Trophoblast cell (in vitro differentiated cells and primary cell): ENCODE measurements at regions not wholly inside any gene's neighbourhood (a gene's known extent, or its start where the extent isn't known, plus 50 kb on each side); places are given as distances from the start of the nearest gene placed in this dataset.

Experiments
- DNase-seq, 2 donors: peaks; one replicate each; pipeline ENCODE4 v3.0.0-alpha.2; 2016
- H2AFZ ChIP-seq: 2 replicates; pipeline ENCODE4 v1.6.1; 2013; ENCODE audit warnings: low read length, moderate library complexity, mild to moderate bottlenecking; ENCODE audit not compliant: insufficient read depth, poor library complexity
- H2AK5ac ChIP-seq: 2 replicates; pipeline ENCODE4 v1.6.1; 2013; ENCODE audit warnings: mild to moderate bottlenecking, low read length
- H2BK120ac ChIP-seq: 2 replicates; pipeline ENCODE4 v1.6.1; 2013; ENCODE audit warnings: low read length, mild to moderate bottlenecking, moderate library complexity; ENCODE audit not compliant: insufficient read depth, poor library complexity
- H2BK12ac ChIP-seq: 2 replicates; pipeline ENCODE4 v1.6.1; 2013; ENCODE audit warnings: mild to moderate bottlenecking, low read length, moderate library complexity
- H2BK5ac ChIP-seq: 2 replicates; pipeline ENCODE4 v1.6.1; 2013; ENCODE audit warnings: low read length, low read depth, moderate library complexity, mild to moderate bottlenecking; ENCODE audit not compliant: poor library complexity
- H3K14ac ChIP-seq: 2 replicates; pipeline ENCODE4 v1.6.1; 2013; ENCODE audit warnings: mild to moderate bottlenecking, low read length
- H3K18ac ChIP-seq: 2 replicates; pipeline ENCODE4 v1.6.1; 2013; ENCODE audit warnings: mild to moderate bottlenecking, low read length
- H3K23ac ChIP-seq: 2 replicates; pipeline ENCODE4 v1.6.1; 2013; ENCODE audit warnings: low read length
- H3K27ac ChIP-seq: 2 replicates; pipeline ENCODE4 v1.5.1; 2013; ENCODE audit warnings: low read depth, mild to moderate bottlenecking, inconsistent platforms, low read length, moderate library complexity
- H3K27me3 ChIP-seq: 2 replicates; pipeline ENCODE4 v1.6.1; 2013; ENCODE audit warnings: inconsistent platforms, mild to moderate bottlenecking, low read length, moderate library complexity; ENCODE audit not compliant: insufficient read depth
- H3K36me3 ChIP-seq, 2 experiments: 1 replicate in 1 of 2; 2 replicates in 1 of 2; pipeline ENCODE4 v1.6.1; 2013; ENCODE audit warnings: low read length in 2 of 2, mild to moderate bottlenecking in 2 of 2, moderate library complexity in 1 of 2; ENCODE audit not compliant: insufficient read depth in 2 of 2, control insufficient read depth in 1 of 2
- H3K4ac ChIP-seq: 2 replicates; pipeline ENCODE4 v1.6.1; 2013; ENCODE audit warnings: low read depth, mild to moderate bottlenecking, low read length, moderate library complexity
- H3K4me1 ChIP-seq, 2 experiments: 1 replicate in 1 of 2; 2 replicates in 1 of 2; pipeline ENCODE4 v1.6.1; 2013; ENCODE audit warnings: low read length in 2 of 2, mild to moderate bottlenecking in 2 of 2, moderate library complexity in 1 of 2; ENCODE audit not compliant: insufficient read depth in 2 of 2, control insufficient read depth in 1 of 2
- H3K4me2 ChIP-seq: 2 replicates; pipeline ENCODE4 v1.6.1; 2013; ENCODE audit warnings: inconsistent platforms, mild to moderate bottlenecking, low read length, moderate library complexity
- H3K4me3 ChIP-seq: 2 replicates; pipeline ENCODE4 v1.5.1; 2013; ENCODE audit warnings: mild to moderate bottlenecking, low read depth, low read length, inconsistent platforms
- H3K79me1 ChIP-seq: one replicate; pipeline ENCODE4 v1.6.1; 2013; ENCODE audit warnings: low read length
- H3K79me2 ChIP-seq: 2 replicates; pipeline ENCODE4 v1.6.1; 2013; ENCODE audit warnings: low read length, mild to moderate bottlenecking; ENCODE audit not compliant: control insufficient read depth, insufficient read depth, poor library complexity
- H3K9ac ChIP-seq: 2 replicates; pipeline ENCODE4 v1.6.1; 2013; ENCODE audit warnings: mild to moderate bottlenecking, low read length
- H3K9me3 ChIP-seq: 2 replicates; pipeline ENCODE4 v1.6.1; 2013; ENCODE audit warnings: low read depth, mild to moderate bottlenecking, control low read depth, inconsistent platforms, low read length; ENCODE audit not compliant: insufficient read depth
- H4K12ac ChIP-seq: 2 replicates; pipeline ENCODE4 v1.6.1; 2013; ENCODE audit warnings: low read depth, mild to moderate bottlenecking, low read length, moderate library complexity
- H4K8ac ChIP-seq: 2 replicates; pipeline ENCODE4 v1.6.1; 2013; ENCODE audit warnings: low read depth, mild to moderate bottlenecking, low read length, moderate library complexity
- H4K91ac ChIP-seq: one replicate; pipeline ENCODE4 v1.6.1; 2013; ENCODE audit warnings: low read depth, mild to moderate bottlenecking, low read length, moderate library complexity
- WGBS: extraction: QIAGEN DNeasy Blood & Tissue Kit; methylation state at CpG from one replicate; pipeline ENCODE4 v1.1.7; 2013; ENCODE audit warnings: missing lambda C conversion rate; ENCODE audit not compliant: insufficient read length, insufficient coverage; ENCODE audit errors: extremely low coverage; 5-methylcytosine and 5-hydroxymethylcytosine counted together

DNA sequence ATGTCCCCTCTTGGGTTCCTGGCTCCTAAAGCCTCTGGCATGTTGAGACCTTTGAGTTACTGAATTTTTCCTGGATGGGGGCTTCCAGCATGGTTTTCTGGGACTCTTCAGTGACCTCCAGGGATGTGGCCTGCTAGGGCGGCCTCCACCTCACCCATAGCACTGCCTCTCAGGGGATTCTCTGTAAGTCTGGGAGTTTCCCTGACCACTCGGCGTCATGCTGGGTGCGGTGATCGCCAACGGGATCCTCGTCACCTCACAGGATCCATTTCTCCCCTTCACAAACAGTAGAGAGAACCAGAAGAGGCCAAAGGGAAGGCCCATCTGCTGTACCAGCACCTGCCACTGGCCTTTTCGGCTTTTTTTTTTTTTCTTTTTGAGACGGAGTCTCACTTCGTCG lies 84.3 kb downstream of the NPTX2 start:
- Histone ChIP-seq H4K8ac (no peak overlapping the region), H3K18ac (no peak overlapping the region), H3K79me2 (no peaks in the 10 kb centered on the region), H3K4me1 (no peaks in the 10 kb centered on the region), H3K14ac (no peak overlapping the region), H3K4me3 (no peak overlapping the region), H3K27ac (no peak overlapping the region), H3K23ac (no peak overlapping the region), H3K4ac (no peak overlapping the region), H3K9ac (no peak overlapping the region), H2BK120ac (no peak overlapping the region), H3K4me2 (no peak overlapping the region), H3K9me3 (no peaks in the 10 kb centered on the region), H2AK5ac (no peak overlapping the region), H4K12ac (no peak overlapping the region), H3K79me1 (no peaks in the 10 kb centered on the region), H2BK12ac (no peak overlapping the region), H2BK5ac (no peak overlapping the region), H2AFZ (no peak overlapping the region), H3K36me3 (no peaks in the 10 kb centered on the region), H3K27me3 (no peaks in the 10 kb centered on the region), H4K91ac (no peak overlapping the region)
- no peak for DNase-seq
- WGBS, result no CpG with 5 or more reads among the region's 11 CpGs

DNA sequence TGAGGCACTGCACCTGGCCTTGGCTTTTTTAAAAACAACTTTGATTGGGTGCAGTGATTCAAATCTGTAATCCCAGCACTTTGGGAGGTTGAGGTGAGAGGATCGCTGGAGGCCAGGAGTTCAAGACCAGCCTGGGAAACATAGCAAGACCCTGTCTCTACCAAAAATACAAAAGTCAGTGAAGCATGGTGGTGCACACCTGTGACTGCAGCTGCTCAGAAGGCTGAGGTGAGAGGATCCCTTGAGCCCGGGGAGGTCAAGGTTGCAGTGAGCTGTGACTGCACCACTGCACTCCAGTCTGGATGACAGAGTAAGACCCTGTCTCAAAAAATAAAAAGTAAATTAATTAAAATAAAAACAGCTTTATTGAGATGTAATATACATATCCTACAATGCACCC lies 84.9 kb downstream of the NPTX2 start:
- Histone ChIP-seq H2BK120ac (no peak overlapping the region), H3K18ac (no peak overlapping the region), H3K79me1 (no peaks in the 10 kb centered on the region), H2AFZ (no peak overlapping the region), H3K36me3 (no peaks in the 10 kb centered on the region), H3K9me3 (no peaks in the 10 kb centered on the region), H4K91ac (no peak overlapping the region), H2AK5ac (no peak overlapping the region), H3K14ac (no peak overlapping the region), H3K4me1 (no peaks in the 10 kb centered on the region), H4K8ac (no peak overlapping the region), H3K4me3 (no peak overlapping the region), H3K79me2 (no peaks in the 10 kb centered on the region), H3K4ac (no peak overlapping the region), H3K27me3 (no peaks in the 10 kb centered on the region), H3K4me2 (no peak overlapping the region), H2BK5ac (no peak overlapping the region), H3K23ac (no peak overlapping the region), H4K12ac (no peak overlapping the region), H3K27ac (no peak overlapping the region), H2BK12ac (no peak overlapping the region), H3K9ac (no peak overlapping the region)
- DNase-seq, result no peak
- no CpG with 5 or more reads among the region's 2 CpGs for WGBS

DNA sequence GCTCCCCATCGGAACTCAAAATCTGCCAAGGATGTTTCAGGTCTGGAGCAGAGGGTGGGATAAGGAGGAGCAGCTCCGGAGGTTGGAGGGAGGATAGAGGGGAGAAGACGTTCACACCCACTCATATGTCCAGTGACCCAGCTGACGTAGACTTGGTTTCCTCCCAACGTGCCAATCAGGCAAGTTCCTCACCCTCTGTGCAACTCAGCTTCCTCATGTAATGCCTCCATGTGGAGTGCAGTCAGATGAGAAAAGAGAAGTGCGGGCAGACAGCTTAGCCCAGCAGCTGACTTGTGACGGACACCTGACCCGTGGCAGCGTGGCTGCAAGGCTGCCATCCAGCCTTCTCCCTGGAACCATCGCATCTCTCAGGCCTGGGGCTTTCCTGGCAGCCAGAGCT lies 86.8 kb downstream of the NPTX2 start:
- no peak for DNase-seq
- Histone ChIP-seq H3K9ac (no peak overlapping the region), H3K23ac (no peak overlapping the region)

DNA sequence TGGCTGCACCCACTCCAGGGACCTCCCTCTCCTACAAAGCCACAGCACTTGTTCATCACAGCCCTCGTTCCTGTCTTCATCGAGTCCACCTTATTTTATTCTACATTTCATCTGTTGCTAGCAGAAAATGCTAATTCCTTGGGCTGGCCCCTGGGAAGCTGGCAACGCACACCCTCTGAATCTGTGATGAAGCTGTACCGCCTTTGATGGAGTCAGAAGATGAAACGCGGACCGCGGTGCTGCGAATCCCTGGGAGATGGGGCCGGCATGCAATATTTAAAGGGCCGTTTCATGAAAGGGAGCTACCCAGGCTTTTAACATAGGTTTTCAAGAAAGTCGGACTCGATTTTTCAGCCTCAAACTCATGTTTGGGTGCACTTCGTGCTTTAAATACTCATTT lies 88.5 kb downstream of the NPTX2 start:
- H3K4me1 ChIP-seq, result no peaks in the 10 kb centered on the region
- H3K4me3 ChIP-seq, result no peak overlapping the region
- H3K79me2 ChIP-seq, result no peaks in the 10 kb centered on the region
- no peak overlapping the region for H3K9ac ChIP-seq
- no peak for DNase-seq
- H2AK5ac ChIP-seq, result no peak overlapping the region
- no peak overlapping the region for H3K23ac ChIP-seq
- no peak overlapping the region for H4K12ac ChIP-seq
- no peaks in the 10 kb centered on the region for H3K27me3 ChIP-seq
- no peak overlapping the region for H3K4me2 ChIP-seq
- H4K91ac ChIP-seq, result no peak overlapping the region
- H3K9me3 ChIP-seq, result no peaks in the 10 kb centered on the region
- WGBS, result no CpG with 5 or more reads among the region's 14 CpGs
- no peaks in the 10 kb centered on the region for H3K79me1 ChIP-seq
- H3K27ac ChIP-seq, result no peak overlapping the region
- H3K18ac ChIP-seq, result no peak overlapping the region
- H2AFZ ChIP-seq, result no peak overlapping the region
- H3K36me3 ChIP-seq, result no peaks in the 10 kb centered on the region
- no peak overlapping the region for H2BK12ac ChIP-seq
- H3K4ac ChIP-seq, result no peak overlapping the region
- no peak overlapping the region for H4K8ac ChIP-seq
- H2BK120ac ChIP-seq, result no peak overlapping the region
- no peak overlapping the region for H3K14ac ChIP-seq
- no peak overlapping the region for H2BK5ac ChIP-seq

More for the DNA sequence above, 86.8 kb downstream of the NPTX2 start:
- Histone ChIP-seq H2AFZ (no peak overlapping the region), H4K12ac (no peak overlapping the region), H3K4me3 (no peak overlapping the region), H4K91ac (no peak overlapping the region), H3K4ac (no peak overlapping the region), H3K27me3 (no peaks in the 10 kb centered on the region), H2BK5ac (no peak overlapping the region), H3K14ac (no peak overlapping the region), H3K4me1 (no peaks in the 10 kb centered on the region), H3K18ac (no peak overlapping the region), H2BK120ac (no peak overlapping the region), H3K79me2 (no peaks in the 10 kb centered on the region), H4K8ac (no peak overlapping the region), H3K9me3 (no peaks in the 10 kb centered on the region), H3K4me2 (no peak overlapping the region), H2BK12ac (no peak overlapping the region), H3K36me3 (no peaks in the 10 kb centered on the region), H3K27ac (no peak overlapping the region), H3K79me1 (no peaks in the 10 kb centered on the region), H2AK5ac (no peak overlapping the region)
- no CpG with 5 or more reads among the region's 10 CpGs for WGBS
